Activated CD4-positive, alpha-beta T cell treated with anti-CD3 and anti-CD28 coated beads for 4 hours (primary cell): ENCODE measurements at regions not wholly inside any gene's neighbourhood (a gene's known extent, or its start where the extent isn't known, plus 50 kb on each side); places are given as distances from the start of the nearest gene placed in this dataset.
"Not testable (repeated sequence)": the region's sequence is repeated elsewhere in the genome, so short reads cannot be mapped to it uniquely, and the experiment has no call there.

Experiments used
- DNase-seq, 2 donors: peaks; one replicate each; pipeline ENCODE4 v3.0.0-alpha.2; 2020

- not testable (repeated sequence) for DNase-seq
Measured at GRCh38 chr2:87660164-87660563, 87.7 kb upstream of the PLGLB2 start.

DNA sequence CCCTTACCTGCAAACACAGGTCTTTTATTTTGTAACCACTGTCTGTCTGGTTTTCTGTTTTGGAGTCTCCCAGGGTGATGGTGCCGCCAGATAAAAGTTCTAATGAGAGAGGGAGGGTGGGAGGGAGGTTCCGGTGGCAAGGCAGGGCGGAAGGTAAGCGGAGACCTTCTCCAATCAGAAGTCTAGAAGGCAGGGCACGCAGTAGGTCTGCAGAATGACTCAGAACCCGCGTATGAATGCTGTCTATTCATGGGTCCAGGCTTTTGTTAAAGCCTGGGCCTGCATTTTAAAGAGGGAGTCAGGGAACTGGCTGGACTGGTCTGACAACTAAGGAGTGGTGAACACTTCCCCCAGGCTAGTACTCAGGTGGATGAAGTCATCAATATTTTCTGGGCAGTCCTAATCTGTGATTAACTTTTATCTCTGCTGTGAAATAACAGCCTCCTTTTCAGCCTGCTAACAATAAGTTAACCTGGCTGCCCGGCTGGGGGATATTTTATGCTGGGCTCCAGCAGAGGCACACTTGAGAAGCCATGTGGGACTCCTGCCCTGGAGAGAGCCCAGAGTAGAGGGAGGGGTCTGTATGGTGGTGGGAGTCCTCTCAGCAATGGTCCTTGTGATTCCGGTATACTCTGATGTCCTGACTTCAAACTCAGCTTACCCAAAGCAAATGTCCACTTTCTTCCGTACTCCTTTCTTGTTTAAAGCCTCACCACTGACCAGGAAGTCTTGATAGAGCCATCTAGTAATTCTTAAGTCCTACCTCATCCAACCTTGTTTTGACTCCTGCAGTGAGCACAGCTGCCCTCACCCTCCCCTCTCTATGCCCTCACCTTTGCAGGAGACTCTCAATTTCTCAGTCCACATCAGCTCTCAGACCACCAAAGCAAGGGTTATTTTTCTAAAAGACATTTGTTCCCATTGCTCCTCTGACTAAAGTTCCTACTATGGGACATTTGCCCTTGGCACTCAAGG lies 85.3 kb upstream of the PLGLB2 start:
- not testable (repeated sequence) for DNase-seq

DNA sequence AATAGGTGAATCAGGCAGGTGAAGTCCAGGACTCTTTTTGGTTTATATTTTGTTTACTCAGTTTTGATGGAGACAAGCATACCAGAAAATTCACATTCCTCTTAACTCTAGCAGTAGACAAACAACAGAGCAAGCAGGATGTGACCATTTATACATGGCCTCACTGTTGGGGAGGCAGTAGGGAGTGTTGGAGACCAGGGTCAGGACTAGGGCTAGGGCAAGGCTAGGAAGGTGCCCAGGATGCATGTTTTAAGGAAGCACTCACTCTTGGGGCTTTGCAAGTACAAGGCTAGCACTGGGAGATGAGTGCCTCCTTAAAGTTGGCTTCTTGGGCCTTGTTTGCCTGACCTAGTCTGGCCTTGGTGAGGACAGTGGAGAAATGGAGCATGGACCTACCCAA lies 84.5 kb upstream of the PLGLB2 start:
- not testable (repeated sequence) for DNase-seq

DNA sequence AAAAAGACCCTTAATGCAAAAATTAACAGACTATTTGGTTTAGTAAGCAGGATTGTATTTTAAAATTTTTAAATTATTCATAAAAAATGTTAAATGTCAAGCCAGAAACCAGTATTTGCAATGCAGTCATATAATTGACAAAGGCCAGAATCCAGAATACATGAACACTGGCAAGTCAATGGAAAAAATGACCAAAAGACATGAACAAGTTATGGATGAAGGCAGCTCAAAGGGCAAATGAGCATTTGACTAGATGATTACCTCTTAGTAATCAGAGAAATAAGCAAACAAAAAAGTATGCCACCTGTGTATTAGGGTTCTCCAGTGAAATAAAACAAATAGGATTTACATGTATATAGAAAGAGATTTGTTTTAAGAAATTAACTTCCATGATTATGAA lies 80.9 kb upstream of the PLGLB2 start:
- DNase-seq: not testable (repeated sequence)

DNA sequence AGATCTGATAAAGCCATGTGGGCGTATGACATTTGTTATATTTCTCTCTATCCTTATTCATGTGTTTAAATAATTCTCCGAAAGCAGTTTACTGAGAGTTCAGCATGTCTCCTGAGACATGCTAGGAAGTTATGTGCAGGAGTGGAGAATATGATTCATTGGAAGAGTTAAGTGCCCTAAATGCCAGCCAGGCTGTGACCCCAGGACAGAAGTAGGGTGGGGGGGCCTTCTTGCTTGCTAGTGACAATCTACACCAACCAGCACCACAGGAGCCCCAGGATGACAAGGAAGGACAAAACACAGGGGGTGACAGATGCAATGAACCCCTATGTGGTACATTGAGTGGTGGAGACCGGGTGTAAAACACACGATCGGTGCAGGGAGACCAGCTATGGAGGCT lies 79.5 kb upstream of the PLGLB2 start:
- not testable (repeated sequence) for DNase-seq

GRCh38 chr2:87669633-87670231 lies 78.2 kb upstream of the PLGLB2 start:
- DNase-seq: not testable (repeated sequence)

GRCh38 chr2:87672404-87672803 lies 75.5 kb upstream of the PLGLB2 start:
- DNase-seq: not testable (repeated sequence)

GRCh38 chr2:87674729-87675128 lies 73.2 kb upstream of the PLGLB2 start:
- not testable (repeated sequence) for DNase-seq

GRCh38 chr2:87675487-87675886 lies 72.4 kb upstream of the PLGLB2 start:
- not testable (repeated sequence) for DNase-seq

DNA sequence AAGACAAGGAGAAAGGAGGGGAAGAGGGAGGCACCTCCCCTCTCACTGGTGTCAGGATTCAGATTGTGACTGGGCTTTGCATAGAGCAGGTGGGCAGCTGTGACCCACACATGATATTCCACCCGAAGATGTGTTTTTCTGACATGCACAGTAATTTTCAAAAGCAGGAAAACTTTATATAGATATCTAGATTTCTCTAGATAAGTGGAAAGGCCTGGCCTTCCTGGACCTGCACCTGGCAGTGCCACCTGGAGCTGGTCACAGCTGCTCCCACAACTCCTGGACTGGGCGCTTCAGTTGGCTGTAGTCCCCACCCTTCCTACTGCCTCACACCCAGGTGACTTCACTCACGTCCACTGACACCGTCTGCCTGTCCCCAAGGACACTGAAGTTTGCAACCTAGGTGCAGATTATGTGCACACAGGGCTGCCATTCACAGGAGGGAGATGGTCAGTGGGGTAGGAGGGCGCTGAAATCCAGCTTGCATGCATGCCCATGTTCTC lies 70.4 kb upstream of the PLGLB2 start:
- not testable (repeated sequence) for DNase-seq

GRCh38 chr2:87678742-87679173 lies 69.1 kb upstream of the PLGLB2 start:
- DNase-seq: not testable (repeated sequence)

DNA sequence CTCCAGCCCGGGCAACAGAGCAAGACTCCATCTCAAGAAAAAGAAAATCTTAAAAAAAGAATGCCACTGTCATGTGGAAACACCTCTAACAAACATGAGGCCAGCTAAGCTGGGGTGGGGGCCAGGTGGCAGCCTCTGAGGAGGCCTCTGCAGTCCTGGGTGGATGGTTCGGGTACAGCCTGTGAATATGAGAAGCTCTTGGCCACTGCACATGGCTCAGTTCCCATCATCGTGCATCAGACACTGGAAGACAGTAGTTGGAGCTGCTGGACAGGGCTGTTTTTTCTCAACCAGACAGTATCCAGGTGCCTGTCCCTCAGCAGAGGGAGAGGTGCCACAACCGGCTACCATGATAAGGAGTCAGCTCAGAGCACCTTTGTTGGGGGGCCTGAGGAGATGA lies 67.9 kb upstream of the PLGLB2 start:
- not testable (repeated sequence) for DNase-seq

GRCh38 chr2:87680691-87681090 lies 67.2 kb upstream of the PLGLB2 start:
- DNase-seq: not testable (repeated sequence)

- DNase-seq: not testable (repeated sequence)
Measured at GRCh38 chr2:87683451-87683850, 64.4 kb upstream of the PLGLB2 start.

GRCh38 chr2:87683961-87684360 lies 63.9 kb upstream of the PLGLB2 start:
- DNase-seq: not testable (repeated sequence)

- not testable (repeated sequence) for DNase-seq
Measured at GRCh38 chr2:87685558-87685957, 62.3 kb upstream of the PLGLB2 start.

GRCh38 chr2:87686873-87687549 lies 60.9 kb upstream of the PLGLB2 start:
- not testable (repeated sequence) for DNase-seq

GRCh38 chr2:87687550-87688270 lies 60.2 kb upstream of the PLGLB2 start:
- not testable (repeated sequence) for DNase-seq

DNA sequence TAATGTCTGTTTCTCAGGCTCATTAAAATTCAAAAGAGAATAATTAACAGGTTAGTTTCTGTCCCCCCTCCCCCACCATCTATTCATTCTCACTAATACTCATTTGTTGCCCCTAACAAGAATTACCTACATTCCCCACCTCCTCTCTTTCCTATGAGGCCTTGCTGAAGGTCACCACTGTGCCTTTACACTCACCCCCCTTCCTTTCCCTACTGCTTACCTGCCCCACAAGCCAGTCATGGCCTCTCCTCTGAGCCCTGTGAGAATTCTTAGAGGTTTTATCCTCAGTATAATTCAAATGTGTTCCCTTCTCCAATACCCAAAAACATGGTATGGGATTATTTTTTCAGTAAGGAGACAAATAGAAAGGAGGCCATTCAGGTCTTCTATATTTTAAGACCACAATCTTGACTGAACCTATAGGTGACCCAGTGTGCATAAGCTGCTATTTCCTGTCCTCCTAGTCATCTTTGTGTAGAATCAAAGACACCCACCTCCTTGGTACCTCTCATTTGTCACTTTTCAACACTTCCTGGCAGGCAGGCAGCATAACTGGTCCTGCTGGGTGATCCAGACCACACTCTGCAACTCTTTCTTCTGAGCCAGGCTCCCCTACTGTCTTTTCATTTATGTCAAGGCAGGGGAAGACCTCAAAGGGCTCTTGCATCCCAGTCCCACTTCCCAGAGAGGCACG lies 55.8 kb upstream of the PLGLB2 start:
- DNase-seq: not testable (repeated sequence)

DNA sequence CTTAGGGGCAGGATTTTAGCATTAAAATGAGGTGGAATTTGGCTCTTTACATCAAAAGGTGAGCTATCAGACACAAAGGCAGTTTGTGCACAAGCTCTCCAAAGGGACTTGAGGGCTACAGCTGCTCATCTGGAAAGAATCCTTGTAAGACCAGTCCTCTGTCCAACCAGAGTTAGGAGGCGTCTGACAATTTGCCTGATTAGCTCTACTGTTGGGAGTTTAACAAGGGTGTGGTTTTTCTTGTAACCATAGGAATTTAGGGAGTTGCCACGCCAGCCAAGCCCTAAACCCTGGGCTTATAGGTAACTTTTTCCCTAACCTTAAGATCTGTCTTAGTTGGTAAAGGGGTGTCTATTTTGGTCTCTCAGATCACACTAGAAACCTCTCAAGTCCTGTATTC lies 55.0 kb upstream of the PLGLB2 start:
- not testable (repeated sequence) for DNase-seq

- not testable (repeated sequence) for DNase-seq
Measured at GRCh38 chr2:87693882-87694281, 54.0 kb upstream of the PLGLB2 start.
